Coronary artery (tissue), 2 donors: ENCODE measurements at regions not wholly inside any gene's neighbourhood (a gene's known extent, or its start where the extent isn't known, plus 50 kb on each side); places are given as distances from the start of the nearest gene placed in this dataset.

Experiments
- DNase-seq: peaks from one replicate; pipeline ENCODE4 v3.0.0-alpha.2; 2017; ENCODE audit warnings: low spot score
- H3K27ac ChIP-seq, 2 donors: fragments of 200-600 bp; sonication (generic); one replicate each; pipeline ENCODE4 v1.5.1; 2016 to 2019
- H3K4me3 ChIP-seq: fragments of 200-600 bp; sonication (generic); 2 replicates; pipeline ENCODE4 v1.5.1; 2016; ENCODE audit warnings: mild to moderate bottlenecking, moderate library complexity
- CTCF ChIP-seq: fragments of 200-600 bp; sonication (generic); IDR thresholded peaks from one replicate; pipeline ENCODE4 v1.5.1; 2019; ENCODE audit warnings: antibody characterized with exemption

GRCh38 chr5:24703934-24704333 is 59.2 kb upstream of the CDH10 start:
- no peak overlapping the region for H3K27ac ChIP-seq
- no peak for DNase-seq
- TF ChIP-seq CTCF, result no peak
- H3K4me3 ChIP-seq, result no peak overlapping the region
